Activated T-cell treated with anti-CD3 and anti-CD28 coated beads, Interleukin-2, amount 50 U/mL, for 1 hour (primary cell): ENCODE measurements at regions not wholly inside any gene's neighbourhood (a gene's known extent, or its start where the extent isn't known, plus 50 kb on each side); places are given as distances from the start of the nearest gene placed in this dataset.

Source experiments
- DNase-seq: peaks from one replicate; pipeline ENCODE4 v3.0.0-alpha.2; 2020

GRCh38 chr9:105828171-105828570, 133.8 kb downstream of the TMEM38B start:
- no peak for DNase-seq

GRCh38 chr9:105828596-105829213, 134.4 kb downstream of the TMEM38B start:
- DNase-seq: no peak

- no peak for DNase-seq
These were observed 136.1 kb downstream of the TMEM38B start for GRCh38 chr9:105830461-105830860.

GRCh38 chr9:105832096-105832710, 137.9 kb downstream of the TMEM38B start:
- DNase-seq: no peak

GRCh38 chr9:105833271-105833975, 139.1 kb downstream of the TMEM38B start:
- no peak for DNase-seq

- no peak for DNase-seq
These were observed 140.1 kb downstream of the TMEM38B start for GRCh38 chr9:105834404-105834803.

- DNase-seq: no peak
These were observed 141.4 kb downstream of the TMEM38B start for GRCh38 chr9:105835721-105836120.

- no peak for DNase-seq
These were observed 142.8 kb downstream of the TMEM38B start for GRCh38 chr9:105836936-105837660.

- no peak for DNase-seq
These were observed 147.2 kb downstream of the TMEM38B start for GRCh38 chr9:105841562-105841961.

GRCh38 chr9:105842023-105842644, 147.8 kb downstream of the TMEM38B start:
- DNase-seq: no peak

- DNase-seq: no peak
These were observed 152.5 kb downstream of the TMEM38B start for GRCh38 chr9:105846825-105847224.

GRCh38 chr9:105850852-105851500, 156.6 kb downstream of the TMEM38B start:
- no peak for DNase-seq

GRCh38 chr9:105854026-105854782, 159.9 kb downstream of the TMEM38B start:
- DNase-seq: no peak

- DNase-seq: no peak
These were observed 160.7 kb downstream of the TMEM38B start for GRCh38 chr9:105854783-105855724.

GRCh38 chr9:105855987-105856386, 161.6 kb downstream of the TMEM38B start:
- no peak for DNase-seq

- no peak for DNase-seq
These were observed 163.8 kb downstream of the TMEM38B start for GRCh38 chr9:105858006-105858690.

- no peak for DNase-seq
These were observed 164.5 kb downstream of the TMEM38B start for GRCh38 chr9:105858877-105859276.

GRCh38 chr9:105859428-105860091, 165.2 kb downstream of the TMEM38B start:
- DNase-seq: no peak

- no peak for DNase-seq
These were observed 166.2 kb downstream of the TMEM38B start for GRCh38 chr9:105860516-105860915.
